T-helper 2 cell treated with Interferon-gamma antibody and Interleukin-4, amounts not matched to agents 100 ng/mL and 5 ng/mL, for 36 hours (primary cell): ENCODE measurements at regions not wholly inside any gene's neighbourhood (a gene's known extent, or its start where the extent isn't known, plus 50 kb on each side); places are given as distances from the start of the nearest gene placed in this dataset.

Experiments
- intact Hi-C: fragments of 100-400 bp; cut with micrococcal nuclease; formaldehyde crosslinking; loops from one replicate; pipeline ENCODE4 v1.15.1; 2023

DNA sequence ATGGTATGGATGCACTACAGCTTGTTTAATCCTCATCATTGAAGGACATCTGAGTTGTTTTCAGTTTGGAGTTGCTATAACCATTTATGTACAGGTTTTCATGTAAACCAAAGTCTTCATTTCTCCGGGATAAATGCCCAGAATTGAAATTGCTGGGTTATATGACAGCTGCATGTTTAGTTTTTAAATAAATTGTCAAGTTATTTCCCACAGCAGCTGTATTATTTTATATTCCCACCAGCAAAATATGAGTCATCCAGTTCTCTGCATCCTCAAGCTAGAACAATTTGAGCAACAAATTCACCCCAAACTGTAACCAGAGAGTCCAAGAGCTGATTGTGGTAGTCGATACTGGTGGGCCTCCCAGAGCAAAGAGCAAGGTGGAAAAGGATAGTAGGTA is 125.6 kb upstream of the PRNP start:
- intact Hi-C loops = no loop called here

DNA sequence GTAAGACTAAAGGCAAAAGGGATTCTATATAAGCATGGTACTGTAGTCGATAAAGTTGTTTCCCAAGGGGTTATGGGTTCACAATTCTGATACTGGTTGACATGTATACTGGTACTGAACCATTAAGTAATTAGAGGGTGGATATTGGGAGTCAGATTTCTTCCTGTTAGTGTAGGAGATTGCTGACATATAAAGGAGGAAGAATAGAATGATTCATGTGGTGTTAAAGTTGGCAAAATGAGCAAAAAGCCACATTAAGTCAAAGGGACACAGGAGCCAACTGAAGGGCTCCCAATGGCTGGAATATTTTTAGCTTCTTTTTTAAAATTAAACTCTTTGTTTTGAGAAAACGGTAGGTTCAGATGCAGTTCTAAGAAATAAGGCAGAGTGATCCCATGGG is 126.3 kb upstream of the PRNP start:
- intact Hi-C loops = no loop called here

DNA sequence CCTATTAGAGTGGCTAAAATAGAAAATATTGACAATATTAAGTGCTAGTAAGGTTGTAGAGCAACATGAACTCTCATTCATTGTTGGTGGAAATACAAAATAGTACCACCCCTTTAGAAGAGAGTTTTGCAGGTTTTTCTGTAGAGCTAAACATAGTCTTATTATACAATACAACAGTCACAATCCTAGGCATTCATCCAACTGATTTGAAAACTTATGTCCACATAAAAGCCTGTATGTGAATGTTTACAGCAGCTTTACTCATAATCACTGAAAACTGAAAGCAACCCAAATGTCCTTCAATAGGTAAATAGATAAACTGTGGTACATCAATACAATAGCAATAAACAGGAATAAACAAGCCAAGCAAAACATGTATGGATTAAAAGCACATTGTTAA is 127.2 kb upstream of the PRNP start:
- intact Hi-C loops = no loop called here

DNA sequence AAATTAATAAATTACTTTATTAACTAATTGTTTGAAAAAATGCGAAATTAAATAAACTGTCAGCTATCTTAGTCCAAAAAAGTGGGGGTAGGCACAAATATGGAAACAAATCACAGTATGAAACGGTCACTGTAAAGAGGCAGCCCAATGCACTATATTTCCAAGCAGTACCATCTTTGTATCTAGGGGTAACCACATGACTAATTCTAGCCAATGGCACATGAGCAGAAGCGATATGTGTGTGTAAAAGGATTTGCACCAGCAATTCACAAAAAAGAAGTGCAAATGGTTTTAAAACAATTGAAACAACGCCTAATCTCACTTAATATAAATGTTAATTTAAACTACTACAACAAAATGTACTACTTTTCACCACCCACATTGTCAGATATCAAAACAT is 129.5 kb upstream of the PRNP start:
- intact Hi-C loops = no loop called here

DNA sequence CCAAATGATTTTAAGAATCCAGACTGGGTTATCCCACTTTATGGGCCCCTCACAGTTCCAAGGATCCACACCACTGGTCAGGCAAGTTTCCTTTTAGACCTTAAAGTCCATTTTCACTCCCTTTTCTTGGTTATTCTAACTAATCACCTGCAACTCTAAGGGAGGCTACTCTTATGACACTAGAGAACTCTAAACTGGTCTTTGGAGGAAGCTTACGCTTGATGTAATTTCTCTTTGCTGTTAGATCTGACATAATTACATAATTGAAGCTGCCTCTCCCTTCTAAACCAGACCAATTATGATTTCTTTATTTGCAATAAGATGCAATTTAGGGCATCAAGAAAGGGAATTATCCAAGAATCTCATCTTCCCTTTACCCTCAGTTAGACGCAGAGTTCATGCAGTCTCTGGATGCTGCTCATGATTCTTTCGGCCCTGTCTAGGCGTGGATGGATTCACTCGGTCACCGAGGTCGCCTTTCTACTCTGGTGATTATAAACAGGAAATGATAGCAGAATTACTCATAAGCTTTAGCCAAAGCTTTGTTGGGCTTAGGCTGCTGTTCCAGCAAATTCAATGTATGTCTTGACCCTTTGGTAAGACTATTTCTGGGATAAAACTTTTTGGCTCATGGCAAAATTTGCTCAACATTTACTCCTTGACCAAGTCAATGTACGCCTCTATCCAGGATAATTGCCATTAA is 130.9 kb upstream of the PRNP start:
- intact Hi-C loops = no loop called here

GRCh38 chr20:4554346-4554745 is 131.9 kb upstream of the PRNP start:
- intact Hi-C loops = no loop called here

- intact Hi-C loops = no loop called here
Observed at GRCh38 chr20:4552075-4552640, 134.1 kb upstream of the PRNP start.

DNA sequence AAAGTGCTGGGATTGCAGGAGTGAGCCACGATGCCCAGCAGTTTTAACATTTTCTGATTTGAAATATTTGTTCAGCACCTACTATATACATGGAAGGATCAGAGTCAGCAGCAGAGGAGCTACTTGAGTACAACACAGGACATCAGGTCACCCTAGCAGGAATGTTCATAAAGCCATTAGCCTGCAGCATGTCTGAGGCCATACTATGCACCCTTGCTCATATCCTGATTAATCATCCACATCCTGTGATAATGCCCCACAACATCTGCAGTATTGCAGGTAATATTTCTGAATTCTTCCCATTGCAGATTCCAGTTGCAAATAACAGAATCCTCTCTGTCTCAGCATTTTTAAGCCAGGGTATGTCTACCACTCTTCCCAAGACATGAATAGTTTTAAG is 135.5 kb upstream of the PRNP start:
- intact Hi-C loops = no loop called here

DNA sequence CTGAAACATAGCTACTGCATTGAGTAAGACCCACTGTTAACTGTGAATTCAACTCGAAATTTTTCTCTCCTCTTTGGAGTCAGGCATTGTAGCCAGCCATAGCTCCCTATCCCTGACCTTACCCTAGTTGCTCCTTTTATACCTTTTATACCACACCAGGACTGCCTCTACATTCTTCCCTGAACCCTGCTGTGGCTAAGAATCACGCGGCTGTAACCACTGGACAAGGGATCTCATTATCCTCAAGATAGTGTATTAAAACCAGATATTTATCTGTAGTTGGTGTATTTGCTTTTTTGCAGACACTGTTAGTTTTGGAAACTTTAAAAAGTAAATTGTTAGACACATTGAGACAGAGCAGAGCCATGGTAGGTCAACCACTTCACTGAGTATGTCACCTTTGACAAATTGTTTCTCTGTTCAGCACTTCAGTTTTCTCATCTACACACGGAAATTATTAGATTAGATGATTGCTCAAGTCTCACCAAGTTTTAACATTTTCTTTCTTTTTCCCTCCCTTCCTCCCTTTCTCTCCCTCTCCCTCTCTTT is 136.5 kb upstream of the PRNP start:
- intact Hi-C loops = no loop called here

GRCh38 chr20:4548552-4548951 is 137.7 kb upstream of the PRNP start:
- intact Hi-C loops = no loop called here

- intact Hi-C loops = no loop called here
Observed at GRCh38 chr20:4546786-4547185, 139.5 kb upstream of the PRNP start.

DNA sequence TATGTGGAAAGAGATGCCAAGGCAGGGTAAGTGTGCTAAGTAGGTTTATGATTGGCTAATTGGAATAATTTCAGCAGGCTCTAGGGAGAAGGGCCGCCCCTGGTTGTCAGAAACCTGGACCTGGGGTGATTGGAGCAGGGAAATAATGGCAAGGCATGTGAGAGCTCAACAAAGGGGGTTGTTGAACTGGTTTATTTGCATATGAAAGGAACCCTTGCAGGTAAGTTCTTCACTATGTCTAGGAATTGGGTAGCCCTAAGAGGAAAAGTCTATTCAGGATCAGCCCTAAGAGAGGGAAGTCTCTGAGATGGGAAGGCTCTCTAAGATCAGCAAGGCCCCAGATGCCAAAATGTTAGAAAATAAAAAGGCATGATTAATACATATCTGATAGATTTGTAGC is 139.9 kb upstream of the PRNP start:
- intact Hi-C loops = no loop called here

GRCh38 chr20:4545526-4545925 is 140.7 kb upstream of the PRNP start:
- intact Hi-C loops = no loop called here

GRCh38 chr20:4544765-4545164 is 141.5 kb upstream of the PRNP start:
- intact Hi-C loops = no loop called here

DNA sequence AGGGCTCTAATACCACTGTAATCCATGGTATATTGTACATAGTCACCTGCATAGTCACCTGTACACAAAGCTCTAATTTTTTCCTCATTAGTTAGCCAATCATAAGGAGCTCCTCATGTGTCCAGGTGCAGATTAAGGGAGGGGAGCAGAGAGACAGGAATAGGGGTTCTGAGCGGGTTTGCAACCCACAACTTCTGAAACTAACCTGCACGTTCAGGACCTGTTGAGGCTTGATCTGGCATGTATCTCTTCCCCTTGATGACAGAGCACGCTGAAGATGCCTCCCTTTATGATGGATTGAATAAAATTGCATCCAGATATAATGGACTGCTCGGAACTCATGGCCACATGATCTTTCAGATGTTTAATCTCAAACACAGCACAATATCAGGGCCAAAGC is 144.0 kb upstream of the PRNP start:
- intact Hi-C loops = no loop called here

DNA sequence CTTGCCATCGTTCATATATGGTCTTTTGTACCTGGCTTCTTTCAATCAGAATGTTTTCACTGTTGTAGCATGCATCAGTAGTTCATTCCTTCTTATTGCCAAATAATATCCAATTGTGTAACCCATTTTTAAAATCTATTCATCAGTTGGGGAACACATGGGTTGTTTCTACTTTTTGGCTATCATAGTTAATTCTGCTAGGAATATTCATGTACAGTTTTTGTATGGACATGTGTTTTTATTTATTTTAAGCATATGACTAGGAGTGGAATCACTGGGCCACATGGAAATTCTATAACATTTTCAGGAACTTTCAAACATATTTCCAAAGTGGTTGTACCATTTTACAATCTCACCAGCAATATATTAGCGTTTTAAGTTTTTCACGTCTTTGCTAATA is 151.9 kb upstream of the PRNP start:
- intact Hi-C loops = no loop called here

DNA sequence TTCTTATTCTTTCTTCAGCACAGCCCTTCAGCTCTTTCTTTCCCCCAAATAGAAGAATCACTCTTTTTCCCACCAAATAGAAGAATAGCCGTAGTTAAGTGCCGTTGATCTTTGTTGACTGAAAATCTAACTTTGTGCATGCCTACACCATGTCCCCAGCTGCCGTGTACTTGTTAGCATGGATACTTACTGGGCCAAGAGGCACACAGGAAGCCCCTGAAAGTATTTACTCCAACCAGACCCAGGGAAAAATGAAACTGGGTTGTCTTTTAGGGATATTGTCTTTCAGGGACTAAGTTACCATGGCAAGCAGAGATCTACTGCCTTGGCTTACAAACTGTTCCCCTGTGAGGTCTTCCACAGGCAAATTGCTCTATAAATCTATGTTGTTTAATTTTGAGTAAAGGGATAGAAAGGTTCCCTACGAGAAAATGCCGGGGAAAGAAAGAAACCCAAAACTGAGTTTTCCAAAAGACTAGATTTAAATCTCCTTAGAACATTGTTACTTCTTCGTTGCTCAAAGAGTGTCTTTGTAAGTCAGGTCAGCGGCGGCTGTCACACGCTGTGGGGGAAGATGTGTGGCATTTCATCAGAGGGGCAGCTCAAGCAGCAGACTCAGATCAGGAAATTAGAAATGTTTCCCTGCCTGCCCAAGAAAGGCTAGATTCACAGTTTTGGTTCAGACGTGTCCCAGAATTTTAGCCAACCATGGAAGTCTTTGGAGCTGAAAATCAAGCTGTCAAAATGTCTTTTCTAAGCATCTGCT is 152.7 kb upstream of the PRNP start:
- intact Hi-C loops = no loop called here

- intact Hi-C loops = no loop called here
Observed at GRCh38 chr20:4532772-4533171, 153.5 kb upstream of the PRNP start.

DNA sequence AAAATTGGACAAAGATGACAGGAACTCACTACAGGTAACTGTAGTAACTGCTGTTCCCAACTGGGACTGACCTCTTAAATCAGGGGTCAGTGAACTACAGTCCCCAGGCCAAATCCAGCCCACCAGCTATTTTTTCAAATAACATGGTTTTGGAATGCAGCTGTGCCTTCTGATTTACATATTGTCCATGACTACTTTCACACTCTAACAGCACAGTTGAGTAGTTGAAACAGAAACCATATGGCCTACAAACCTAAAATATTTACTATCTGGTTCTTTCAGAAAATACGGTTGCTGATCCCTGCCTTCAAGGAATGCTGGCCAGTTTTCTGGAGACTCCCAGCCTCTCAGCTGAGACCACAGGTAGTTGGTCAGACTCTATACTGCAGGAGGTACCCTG is 161.5 kb upstream of the PRNP start:
- intact Hi-C loops = no loop called here

DNA sequence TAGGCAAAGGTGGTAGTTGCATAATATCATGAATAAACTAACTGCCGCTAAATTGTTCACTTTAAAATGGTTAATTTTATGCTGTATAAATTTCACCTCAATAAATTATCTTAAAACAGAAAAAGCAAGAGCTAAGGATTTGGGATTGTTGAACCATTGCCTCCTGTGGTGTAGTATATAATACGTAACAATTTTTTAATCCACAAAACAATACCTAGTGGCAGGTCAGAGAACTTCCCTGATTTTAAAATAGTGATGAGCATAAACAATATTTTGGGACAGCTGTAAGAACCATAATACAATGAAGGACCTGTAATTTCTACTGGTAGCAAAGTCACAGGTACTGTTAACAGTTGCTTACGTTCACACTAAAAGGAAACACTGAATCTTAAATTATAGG is 161.9 kb upstream of the PRNP start:
- intact Hi-C loops = no loop called here

DNA sequence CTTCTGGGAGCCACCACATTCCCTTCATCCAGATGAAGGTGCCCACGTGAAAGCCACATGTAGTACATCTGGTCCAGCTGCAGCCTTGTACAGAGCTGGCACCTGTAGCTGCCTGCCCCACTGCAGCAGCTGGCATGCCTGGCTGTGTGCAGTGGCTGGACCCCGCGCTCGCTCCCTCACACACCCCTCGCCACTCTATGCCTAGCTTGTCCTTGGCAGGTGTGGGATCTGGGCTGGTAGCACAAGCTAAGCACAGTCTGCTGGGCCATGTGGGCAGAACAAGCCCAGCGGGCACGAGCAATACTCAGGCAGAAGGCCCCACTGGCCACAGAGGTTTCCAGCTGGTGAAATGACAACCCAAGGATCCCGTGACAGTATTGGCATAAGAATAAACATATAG is 163.9 kb upstream of the PRNP start:
- intact Hi-C loops = no loop called here

DNA sequence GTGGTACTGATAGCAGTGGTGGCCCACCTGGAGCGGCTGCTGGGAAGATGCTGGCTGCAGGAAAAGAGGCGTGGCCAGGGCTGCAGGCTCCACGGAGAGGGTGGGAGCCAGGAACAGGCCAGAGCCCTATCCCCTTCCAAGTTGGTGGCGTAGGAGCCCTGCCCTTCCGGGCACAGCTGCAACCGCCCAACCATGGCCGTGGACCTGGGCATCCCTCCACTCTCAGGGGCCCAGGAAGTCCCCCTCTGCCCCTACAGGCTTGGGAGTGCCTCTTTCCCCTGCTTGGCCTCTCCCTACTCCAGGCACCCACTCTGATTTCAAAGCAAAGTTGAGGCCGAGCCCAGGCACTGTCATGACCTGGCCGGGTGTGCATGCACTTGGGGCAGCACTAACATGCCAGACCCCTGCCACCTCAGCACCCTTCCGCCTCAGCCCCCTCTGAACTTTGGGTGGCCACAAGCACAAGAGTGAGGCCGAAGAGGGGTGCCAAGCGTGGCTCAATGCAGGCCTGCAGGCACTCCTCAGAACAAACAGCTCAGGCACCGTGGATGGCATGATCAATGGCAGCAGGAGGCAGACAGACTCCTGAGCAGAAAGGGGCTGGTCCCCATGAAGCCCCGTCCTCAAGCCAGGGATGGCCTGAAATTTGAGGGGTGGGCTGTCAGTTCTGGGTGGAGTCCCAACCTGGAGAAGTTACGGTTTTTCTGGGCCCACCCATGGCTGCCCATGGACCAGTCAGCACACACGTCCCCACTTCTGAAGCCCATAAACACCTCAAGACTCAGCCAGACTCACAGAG is 164.9 kb upstream of the PRNP start:
- intact Hi-C loops = no loop called here
